Parathyroid adenoma (tissue), 2 donors: ENCODE measurements at regions not wholly inside any gene's neighbourhood (a gene's known extent, or its start where the extent isn't known, plus 50 kb on each side); places are given as distances from the start of the nearest gene placed in this dataset.

Source experiments
- H2AFZ ChIP-seq: fragments of 300-600 bp; sonication (generic); one replicate; pipeline ENCODE4 v1.7.0; 2017; ENCODE audit warnings: antibody characterized with exemption, mild to moderate bottlenecking
- H3K27ac ChIP-seq: fragments of 300-600 bp; sonication (generic); one replicate; pipeline ENCODE4 v1.7.0; 2017
- H3K27me3 ChIP-seq: fragments of 300-600 bp; sonication (generic); one replicate; pipeline ENCODE4 v1.7.0; 2017; ENCODE audit warnings: low read length; ENCODE audit not compliant: control insufficient read depth, insufficient read depth
- H3K36me3 ChIP-seq: fragments of 300-600 bp; sonication (generic); one replicate; pipeline ENCODE4 v1.7.0; 2017; ENCODE audit warnings: low read length; ENCODE audit not compliant: control insufficient read depth, insufficient read depth
- H3K4me1 ChIP-seq: fragments of 300-600 bp; sonication (generic); one replicate; pipeline ENCODE4 v1.7.0; 2017; ENCODE audit warnings: control low read depth
- H3K4me2 ChIP-seq: fragments of 300-600 bp; sonication (generic); one replicate; pipeline ENCODE4 v1.7.0; 2017; ENCODE audit warnings: low read length
- H3K4me3 ChIP-seq: fragments of 300-600 bp; sonication (generic); one replicate; pipeline ENCODE4 v1.7.0; 2017; ENCODE audit warnings: low read depth, low read length
- H3K79me2 ChIP-seq: fragments of 300-600 bp; sonication (generic); one replicate; pipeline ENCODE4 v1.7.0; 2017; ENCODE audit warnings: control low read depth
- H3K9ac ChIP-seq: fragments of 300-600 bp; sonication (generic); one replicate; pipeline ENCODE4 v1.7.0; 2017; ENCODE audit warnings: mild to moderate bottlenecking
- H3K9me3 ChIP-seq: fragments of 300-600 bp; sonication (generic); one replicate; pipeline ENCODE4 v1.7.0; 2017; ENCODE audit warnings: low read length; ENCODE audit not compliant: control insufficient read depth
- TF ChIP-seq, protein P1 (sequence below): fragments of 300-600 bp; sonication (generic); IDR thresholded peaks from one replicate; pipeline ENCODE4 v1.7.0; 2017; ENCODE audit warnings: antibody characterized with exemption, mild to moderate bottlenecking
- donor health status: primary hyperparathyroidism.

DNA sequence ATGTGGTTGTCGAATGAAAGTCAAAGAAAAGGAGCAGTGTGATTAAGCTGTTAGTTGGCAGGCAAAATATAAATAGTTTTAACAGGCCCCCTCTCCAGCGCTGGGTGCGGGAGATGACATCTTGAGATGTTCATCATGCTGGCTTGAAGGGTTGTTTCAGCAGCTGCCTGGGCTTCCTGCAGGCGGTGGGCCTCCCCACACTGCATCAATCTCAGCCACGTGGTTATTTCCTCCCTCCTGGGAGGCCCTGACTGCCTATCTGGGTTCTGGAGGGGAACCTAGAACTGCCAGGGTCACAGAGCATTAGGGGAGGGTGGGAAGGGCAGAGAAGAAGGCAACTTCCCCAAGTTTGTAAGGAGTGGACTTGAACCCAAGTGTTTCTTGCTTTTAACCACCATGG, 173.3 kb upstream of the SYT13 start:
- Histone ChIP-seq H3K4me2 (no peak overlapping the region), H3K36me3 (no peaks in the 10 kb centered on the region), H3K79me2 (no peaks in the 10 kb centered on the region), H2AFZ (no peak overlapping the region), H3K4me1 (no peaks in the 10 kb centered on the region), H3K9me3 (no peaks in the 10 kb centered on the region), H3K4me3 (no peak overlapping the region), H3K9ac (no peak overlapping the region), H3K27me3 (no peaks in the 10 kb centered on the region), H3K27ac (no peak overlapping the region)
- TF ChIP-seq, protein P1, sequence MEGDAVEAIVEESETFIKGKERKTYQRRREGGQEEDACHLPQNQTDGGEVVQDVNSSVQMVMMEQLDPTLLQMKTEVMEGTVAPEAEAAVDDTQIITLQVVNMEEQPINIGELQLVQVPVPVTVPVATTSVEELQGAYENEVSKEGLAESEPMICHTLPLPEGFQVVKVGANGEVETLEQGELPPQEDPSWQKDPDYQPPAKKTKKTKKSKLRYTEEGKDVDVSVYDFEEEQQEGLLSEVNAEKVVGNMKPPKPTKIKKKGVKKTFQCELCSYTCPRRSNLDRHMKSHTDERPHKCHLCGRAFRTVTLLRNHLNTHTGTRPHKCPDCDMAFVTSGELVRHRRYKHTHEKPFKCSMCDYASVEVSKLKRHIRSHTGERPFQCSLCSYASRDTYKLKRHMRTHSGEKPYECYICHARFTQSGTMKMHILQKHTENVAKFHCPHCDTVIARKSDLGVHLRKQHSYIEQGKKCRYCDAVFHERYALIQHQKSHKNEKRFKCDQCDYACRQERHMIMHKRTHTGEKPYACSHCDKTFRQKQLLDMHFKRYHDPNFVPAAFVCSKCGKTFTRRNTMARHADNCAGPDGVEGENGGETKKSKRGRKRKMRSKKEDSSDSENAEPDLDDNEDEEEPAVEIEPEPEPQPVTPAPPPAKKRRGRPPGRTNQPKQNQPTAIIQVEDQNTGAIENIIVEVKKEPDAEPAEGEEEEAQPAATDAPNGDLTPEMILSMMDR = no peak

GRCh38 chr11:45458269-45458668, 172.1 kb upstream of the SYT13 start:
- H3K9ac ChIP-seq = no peak overlapping the region
- H3K36me3 ChIP-seq = no peaks in the 10 kb centered on the region
- TF ChIP-seq, protein P1 = no peak
- no peaks in the 10 kb centered on the region for H3K4me1 ChIP-seq
- no peak overlapping the region for H2AFZ ChIP-seq
- no peak overlapping the region for H3K4me3 ChIP-seq
- no peak overlapping the region for H3K27ac ChIP-seq
- no peaks in the 10 kb centered on the region for H3K79me2 ChIP-seq
- H3K9me3 ChIP-seq = no peaks in the 10 kb centered on the region
- no peaks in the 10 kb centered on the region for H3K27me3 ChIP-seq
- no peak overlapping the region for H3K4me2 ChIP-seq

- Histone ChIP-seq H3K9me3 (no peaks in the 10 kb centered on the region), H3K4me3 (no peak overlapping the region), H3K79me2 (no peaks in the 10 kb centered on the region), H3K27ac (no peak overlapping the region), H3K36me3 (no peaks in the 10 kb centered on the region), H3K27me3 (no peaks in the 10 kb centered on the region), H2AFZ (no peak overlapping the region), H3K4me1 (no peaks in the 10 kb centered on the region), H3K4me2 (no peak overlapping the region), H3K9ac (no peak overlapping the region)
- TF ChIP-seq, protein P1 = no peak
These were observed 171.5 kb upstream of the SYT13 start for GRCh38 chr11:45457649-45458048.

GRCh38 chr11:45456686-45457085, 170.5 kb upstream of the SYT13 start:
- Histone ChIP-seq H3K9ac (no peak overlapping the region), H3K4me1 (no peaks in the 10 kb centered on the region), H3K9me3 (no peaks in the 10 kb centered on the region), H3K79me2 (no peaks in the 10 kb centered on the region), H3K4me3 (no peak overlapping the region), H3K36me3 (no peaks in the 10 kb centered on the region), H3K27me3 (no peaks in the 10 kb centered on the region), H3K4me2 (no peak overlapping the region), H3K27ac (no peak overlapping the region), H2AFZ (no peak overlapping the region)
- TF ChIP-seq, protein P1 = no peak

DNA sequence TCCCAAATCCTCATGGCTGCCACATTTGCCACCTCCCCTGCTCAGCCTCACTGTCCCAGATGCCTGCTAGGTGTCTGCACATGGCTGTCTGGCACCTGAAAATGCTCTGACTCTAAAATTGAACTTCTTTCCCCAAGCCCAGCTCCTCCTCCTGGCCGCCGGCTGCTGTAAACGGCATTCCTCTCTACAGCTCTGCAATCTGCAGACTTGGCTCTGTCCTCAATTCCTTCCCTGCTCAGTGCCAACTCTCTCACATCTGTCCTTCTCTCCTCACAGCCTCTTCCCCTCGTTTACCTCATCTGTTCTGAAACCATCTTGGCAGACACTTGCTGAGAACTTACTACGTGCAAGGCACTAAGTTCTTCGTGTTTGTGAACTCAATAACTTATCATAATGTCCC, 169.4 kb upstream of the SYT13 start:
- H3K4me2 ChIP-seq = no peak overlapping the region
- no peak overlapping the region for H3K9ac ChIP-seq
- H3K36me3 ChIP-seq = no peaks in the 10 kb centered on the region
- no peaks in the 10 kb centered on the region for H3K79me2 ChIP-seq
- TF ChIP-seq, protein P1 = no peak
- H3K4me1 ChIP-seq = no peaks in the 10 kb centered on the region
- H3K27me3 ChIP-seq = no peaks in the 10 kb centered on the region
- no peaks in the 10 kb centered on the region for H3K9me3 ChIP-seq
- H2AFZ ChIP-seq = no peak overlapping the region
- H3K4me3 ChIP-seq = no peak overlapping the region
- H3K27ac ChIP-seq = no peak overlapping the region
